ENCODE measurements at regions not wholly inside any gene's neighbourhood (a gene's known extent, or its start where the extent isn't known, plus 50 kb on each side); places are given as distances from the start of the nearest gene placed in this dataset.

DNA sequence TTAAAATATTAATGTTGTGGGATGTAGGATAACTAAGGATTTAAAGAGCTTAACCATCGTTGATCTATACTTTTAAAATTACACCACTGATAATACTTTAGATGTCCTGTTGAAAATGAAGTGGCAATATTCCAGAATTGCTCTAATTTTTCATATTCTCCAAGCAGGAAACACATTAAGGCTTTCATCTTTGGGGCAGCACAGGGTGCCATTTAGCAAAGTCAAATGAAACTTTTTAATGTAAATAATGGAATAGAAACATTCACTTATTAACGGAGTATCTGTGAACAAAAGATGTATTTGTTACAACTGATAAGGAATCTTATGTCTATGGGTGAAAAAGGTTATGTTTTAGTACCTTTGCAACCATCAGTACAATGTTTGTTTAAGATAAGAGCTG lies 50.0 kb upstream of the MIR17HG start:
- no peak for DNase-seq
- H3K27ac ChIP-seq (ENCODE audit: insufficient read depth in 1 of 2, low read depth in 1 of 2, low read length in 2 of 2, poor library complexity in 1 of 2, severe bottlenecking in 2 of 2) = no peak overlapping the region
- no peaks in the 10 kb centered on the region for H3K36me3 ChIP-seq (ENCODE audit: control insufficient read depth in 4 of 4, insufficient read depth in 4 of 4, low read length in 3 of 4)
- peaks cover 0 to 2% (median 0%) of the 10 kb centered on the region in 4 experiments for H3K4me1 ChIP-seq (ENCODE audit: control extremely low read depth in 1 of 4, control insufficient read depth in 4 of 4, insufficient read depth in 4 of 4, low read length in 3 of 4)
- ChIA-PET CTCF (interaction anchor here (1.5 kb wide), 1 partner anchor 15 kb away, joined by 4 read pairs; no protein-coding TSS in a partner anchor), POLR2A (no interaction called here)
- H3K27me3 ChIP-seq (replicated peaks in 2 of 5; ENCODE audit: control insufficient read depth in 4 of 5, insufficient read depth in 5 of 5, low read length in 4 of 5) = no peaks in the 10 kb centered on the region
- H3K9me3 ChIP-seq (ENCODE audit: control extremely low read depth in 1 of 5, control insufficient read depth in 4 of 5, insufficient read depth in 2 of 5, low read depth in 1 of 5, low read length in 4 of 5) = no peaks in the 10 kb centered on the region
- H3K4me3 ChIP-seq (ENCODE audit: control insufficient read depth in 1 of 7, extremely low read depth in 1 of 7, insufficient read depth in 4 of 7, low read depth in 2 of 7, low read length in 6 of 7) = no peak overlapping the region
- WGBS (ENCODE audit: insufficient coverage) = no CpG with 5 or more reads among the region's 2 CpGs
